MCF 10A (cell line): ENCODE measurements at regions not wholly inside any gene's neighbourhood (a gene's known extent, or its start where the extent isn't known, plus 50 kb on each side); places are given as distances from the start of the nearest gene placed in this dataset.

ENCODE experiments used
- BruUV-seq: library from RNA; stranded (reverse); fragments of 400-500 nt; replicated peaks from 2 replicates; lab custom pipeline; 2021; lab: Mats Ljungman, UMichigan
- CTCF ChIA-PET: fragments of 300-600 bp; sonication (Branson Sonifier 250); formaldehyde crosslinking; extraction: SDS; loops from one replicate; lab custom pipeline; 2021; ENCODE audit warnings: antibody characterized with exemption, inconsistent platforms; lab: Yijun Ruan, JAX
- POLR2A ChIA-PET: fragments of 300-600, 350-650 bp; sonication (Branson Sonifier 250); formaldehyde crosslinking; extraction: SDS; loops from one replicate; lab custom pipeline; 2020; ENCODE audit warnings: antibody characterized with exemption, inconsistent platforms; lab: Yijun Ruan, JAX
- DNase-seq: peaks from one replicate; pipeline ENCODE4 v3.0.0-alpha.2; 2018; ENCODE audit not compliant: unreplicated experiment
- H3K27ac Mint-ChIP-seq: one replicate; pipeline ENCODE4 v1.8.0; 2022; ENCODE audit warnings: mild to moderate bottlenecking, low read depth, mixed read lengths; ENCODE audit not compliant: unreplicated experiment
- H3K27me3 Mint-ChIP-seq: one replicate; pipeline ENCODE4 v1.8.0; 2022; ENCODE audit warnings: mixed read lengths; ENCODE audit not compliant: insufficient read depth, unreplicated experiment
- H3K36me3 Mint-ChIP-seq: one replicate; pipeline ENCODE4 v1.8.0; 2022; ENCODE audit warnings: mild to moderate bottlenecking, moderate library complexity, mixed read lengths; ENCODE audit not compliant: insufficient read depth, unreplicated experiment
- H3K4me1 Mint-ChIP-seq: one replicate; pipeline ENCODE4 v1.8.0; 2022; ENCODE audit warnings: mixed read lengths; ENCODE audit not compliant: insufficient read depth, unreplicated experiment
- H3K4me3 Mint-ChIP-seq: one replicate; pipeline ENCODE4 v1.8.0; 2022; ENCODE audit warnings: mild to moderate bottlenecking, moderate library complexity, mixed read lengths; ENCODE audit not compliant: unreplicated experiment
- H3K9me3 Mint-ChIP-seq: one replicate; pipeline ENCODE4 v1.8.0; 2022; ENCODE audit warnings: mixed read lengths; ENCODE audit not compliant: unreplicated experiment
- CTCF ChIP-seq: fragments of 200-600 bp; IDR thresholded peaks from one replicate; pipeline ENCODE4 v1.8.0; 2022; ENCODE audit warnings: antibody characterized with exemption, mild to moderate bottlenecking; ENCODE audit not compliant: unreplicated experiment
- intact Hi-C: fragments of 100-400 bp; cut with micrococcal nuclease; formaldehyde crosslinking; loops from 2 replicates; pipeline ENCODE4 v1.14.1; 2022

- BruUV-seq: no TSS peak
- Mint-ChIP-seq H3K4me3 (no peak overlapping the region), H3K9me3 (no peaks in the 10 kb centered on the region), H3K27ac (no peak overlapping the region), H3K4me1 (peaks cover 27% of the 10 kb centered on the region), H3K27me3 (no peaks in the 10 kb centered on the region), H3K36me3 (no peaks in the 10 kb centered on the region)
- ChIA-PET POLR2A (interaction anchor here (1.4 to 1.6 kb wide), 2 partner anchors 9 to 14 kb away, joined by 4 read pairs; no protein-coding TSS in a partner anchor), CTCF (interaction anchor here (0.6 to 0.7 kb wide), 3 partner anchors 130 to 967 kb away, joined by 3 read pairs; no protein-coding TSS in a partner anchor)
- intact Hi-C loops: no loop called here
- TF ChIP-seq CTCF: no peak
- DNase-seq: no peak
These were observed 389.2 kb downstream of the EFNB2 start for GRCh38 chr13:106145997-106146864.

- ChIA-PET CTCF (interaction anchor here (0.7 kb wide), 1 partner anchor 131 kb away, joined by 3 read pairs; no protein-coding TSS in a partner anchor), POLR2A (interaction anchor here (1.4 to 1.6 kb wide), 2 partner anchors 11 to 12 kb away, joined by 4 read pairs; no protein-coding TSS in a partner anchor)
- Mint-ChIP-seq H3K27ac (no peak overlapping the region), H3K36me3 (no peaks in the 10 kb centered on the region), H3K4me3 (no peak overlapping the region), H3K9me3 (no peaks in the 10 kb centered on the region), H3K4me1 (peaks cover 16% of the 10 kb centered on the region), H3K27me3 (no peaks in the 10 kb centered on the region)
- DNase-seq: no peak
- no peak for TF ChIP-seq CTCF
- intact Hi-C loops: no loop called here
- BruUV-seq: no TSS peak
These were observed 390.4 kb downstream of the EFNB2 start for GRCh38 chr13:106145070-106145469.

DNA sequence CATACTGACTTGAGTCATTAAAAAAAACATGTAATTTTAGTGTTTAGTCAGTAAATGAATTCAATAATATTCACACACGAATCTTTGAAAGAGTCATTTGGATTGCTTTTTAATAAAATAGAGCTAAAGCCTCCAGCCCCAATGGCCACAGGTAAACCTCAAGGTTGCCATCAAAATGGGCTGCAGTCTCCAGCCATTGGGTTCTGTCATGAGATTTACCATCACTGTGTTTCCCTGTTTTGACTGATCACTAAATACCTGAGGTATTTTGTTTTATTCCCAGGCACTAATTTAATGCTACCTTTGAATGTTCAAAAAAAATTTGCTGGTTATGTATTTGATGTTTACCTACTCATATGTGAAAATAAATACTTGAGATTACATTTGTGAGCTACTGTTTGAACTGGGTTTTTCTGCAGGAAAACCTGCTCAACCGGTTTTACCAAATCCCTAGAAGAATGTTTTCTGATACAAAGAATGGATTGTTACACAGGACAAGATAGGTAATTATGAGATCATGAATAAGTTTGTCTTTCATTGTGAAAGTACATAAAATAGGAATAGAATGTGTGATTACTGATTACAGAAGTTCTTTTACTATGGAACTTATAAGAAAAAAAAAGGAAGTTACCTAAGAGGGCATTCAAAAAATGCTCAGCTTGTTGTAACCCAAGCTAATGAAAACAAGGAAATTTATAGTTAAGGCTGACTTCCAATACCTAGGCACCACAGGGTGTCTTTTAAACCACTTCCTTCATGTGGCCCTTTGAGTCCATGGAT is 391.3 kb downstream of the EFNB2 start:
- Mint-ChIP-seq H3K4me1 (peaks cover 12% of the 10 kb centered on the region), H3K4me3 (no peak overlapping the region), H3K27ac (no peak overlapping the region), H3K9me3 (no peaks in the 10 kb centered on the region), H3K36me3 (no peaks in the 10 kb centered on the region), H3K27me3 (no peaks in the 10 kb centered on the region)
- CTCF ChIA-PET: interaction anchor here (0.6 to 1.1 kb wide), 5 partner anchors 12 to 1582 kb away, joined by 3 to 4 read pairs (median 3); no protein-coding TSS in a partner anchor
- BruUV-seq: no TSS peak
- POLR2A ChIA-PET: no interaction called here
- intact Hi-C loops: no loop called here
- TF ChIP-seq CTCF: no peak
- DNase-seq: no peak

DNA sequence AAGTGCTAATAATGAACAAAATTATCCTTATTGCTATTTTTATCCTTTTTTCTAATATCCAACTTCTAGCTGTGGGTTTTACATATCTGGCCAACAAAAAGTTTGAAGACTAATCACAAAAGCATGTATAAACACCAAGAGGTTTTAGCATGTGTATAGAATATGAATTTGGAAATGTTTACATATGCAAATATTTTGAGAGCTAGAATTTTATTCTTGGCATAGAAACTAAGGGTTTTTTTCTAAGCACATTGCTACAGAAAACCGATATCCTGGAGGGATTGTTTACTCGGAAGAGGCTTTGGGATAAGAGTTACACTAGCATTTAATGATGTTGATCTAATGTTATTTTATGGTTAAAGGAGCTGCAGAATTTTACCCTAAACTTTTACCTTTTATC is 392.1 kb downstream of the EFNB2 start:
- DNase-seq: peak; percentile 6
- BruUV-seq: no TSS peak
- CTCF ChIA-PET: interaction anchor here (0.8 to 1.0 kb wide), 2 partner anchors 9 to 45 kb away, joined by 3 read pairs; no protein-coding TSS in a partner anchor
- POLR2A ChIA-PET: no interaction called here
- TF ChIP-seq CTCF: no peak
- Mint-ChIP-seq H3K27me3 (no peaks in the 10 kb centered on the region), H3K9me3 (no peaks in the 10 kb centered on the region), H3K36me3 (no peaks in the 10 kb centered on the region), H3K27ac (no peak overlapping the region), H3K4me1 (peaks cover 11% of the 10 kb centered on the region), H3K4me3 (no peak overlapping the region)
- intact Hi-C loops: no loop called here
